ENCODE measurements at regions not wholly inside any gene's neighbourhood (a gene's known extent, or its start where the extent isn't known, plus 50 kb on each side); places are given as distances from the start of the nearest gene placed in this dataset.

DNA sequence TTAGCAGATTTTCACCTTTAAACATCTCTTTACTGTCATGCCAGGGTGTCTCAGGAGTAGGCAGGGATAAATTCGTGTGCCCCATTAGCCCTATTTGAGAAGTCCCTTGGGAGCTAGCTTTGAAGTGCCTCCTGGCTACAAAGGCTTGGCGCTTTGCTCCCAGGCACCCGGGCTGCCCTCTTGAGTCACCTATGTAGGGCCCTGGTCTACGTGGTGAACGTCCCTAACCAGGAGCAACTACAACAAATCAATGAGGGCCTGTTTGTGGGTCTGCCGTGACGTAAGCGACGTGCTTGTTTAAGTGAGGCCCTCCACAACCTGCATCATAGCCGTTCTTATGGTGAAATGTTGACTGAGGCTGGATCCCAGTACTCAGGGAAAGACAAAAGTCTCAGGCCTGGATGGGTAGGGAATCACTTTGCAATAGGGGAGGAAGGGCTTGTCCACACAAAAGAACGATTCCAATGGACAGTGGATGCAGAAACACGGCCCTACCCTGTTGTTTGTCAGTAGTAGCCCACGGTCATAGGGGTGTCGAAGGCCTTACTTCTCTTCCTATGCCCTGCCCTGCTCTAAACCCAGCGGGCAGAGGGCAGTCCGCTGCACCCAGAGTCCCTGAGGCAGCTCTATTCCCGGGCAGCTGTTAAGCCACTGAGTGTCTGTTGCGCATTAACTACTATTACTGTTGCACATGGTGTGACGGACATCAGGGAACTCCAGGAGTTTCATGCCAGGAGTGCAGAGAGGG lies 93.9 kb downstream of the INHBB start:
- Histone ChIP-seq H3K4me3 (ENCODE audit: low read depth, low read length) (no peak overlapping the region), H3K27me3 (ENCODE audit: control insufficient read depth, insufficient read depth, low read length) (peaks cover 88% of the 10 kb centered on the region), H3K27ac (ENCODE audit: low read depth, low read length) (no peak overlapping the region), H3K9me3 (ENCODE audit: control insufficient read depth, insufficient read depth, low read length) (peaks cover 6% of the 10 kb centered on the region; the same call in 1 of the 2 replicates)
- no peak for DNase-seq (ENCODE audit: low read depth, low spot score)
- CTCF ChIA-PET, result interaction anchor here (0.6 kb wide), 1 partner anchor 92 kb away, joined by 5 read pairs; no protein-coding TSS in a partner anchor
- TF ChIP-seq, protein P1, sequence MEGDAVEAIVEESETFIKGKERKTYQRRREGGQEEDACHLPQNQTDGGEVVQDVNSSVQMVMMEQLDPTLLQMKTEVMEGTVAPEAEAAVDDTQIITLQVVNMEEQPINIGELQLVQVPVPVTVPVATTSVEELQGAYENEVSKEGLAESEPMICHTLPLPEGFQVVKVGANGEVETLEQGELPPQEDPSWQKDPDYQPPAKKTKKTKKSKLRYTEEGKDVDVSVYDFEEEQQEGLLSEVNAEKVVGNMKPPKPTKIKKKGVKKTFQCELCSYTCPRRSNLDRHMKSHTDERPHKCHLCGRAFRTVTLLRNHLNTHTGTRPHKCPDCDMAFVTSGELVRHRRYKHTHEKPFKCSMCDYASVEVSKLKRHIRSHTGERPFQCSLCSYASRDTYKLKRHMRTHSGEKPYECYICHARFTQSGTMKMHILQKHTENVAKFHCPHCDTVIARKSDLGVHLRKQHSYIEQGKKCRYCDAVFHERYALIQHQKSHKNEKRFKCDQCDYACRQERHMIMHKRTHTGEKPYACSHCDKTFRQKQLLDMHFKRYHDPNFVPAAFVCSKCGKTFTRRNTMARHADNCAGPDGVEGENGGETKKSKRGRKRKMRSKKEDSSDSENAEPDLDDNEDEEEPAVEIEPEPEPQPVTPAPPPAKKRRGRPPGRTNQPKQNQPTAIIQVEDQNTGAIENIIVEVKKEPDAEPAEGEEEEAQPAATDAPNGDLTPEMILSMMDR (IDR thresholded peaks at IDR 0.05; ENCODE audit: low read depth, low read length), result no peak
- POLR2A ChIA-PET, result no interaction called here

DNA sequence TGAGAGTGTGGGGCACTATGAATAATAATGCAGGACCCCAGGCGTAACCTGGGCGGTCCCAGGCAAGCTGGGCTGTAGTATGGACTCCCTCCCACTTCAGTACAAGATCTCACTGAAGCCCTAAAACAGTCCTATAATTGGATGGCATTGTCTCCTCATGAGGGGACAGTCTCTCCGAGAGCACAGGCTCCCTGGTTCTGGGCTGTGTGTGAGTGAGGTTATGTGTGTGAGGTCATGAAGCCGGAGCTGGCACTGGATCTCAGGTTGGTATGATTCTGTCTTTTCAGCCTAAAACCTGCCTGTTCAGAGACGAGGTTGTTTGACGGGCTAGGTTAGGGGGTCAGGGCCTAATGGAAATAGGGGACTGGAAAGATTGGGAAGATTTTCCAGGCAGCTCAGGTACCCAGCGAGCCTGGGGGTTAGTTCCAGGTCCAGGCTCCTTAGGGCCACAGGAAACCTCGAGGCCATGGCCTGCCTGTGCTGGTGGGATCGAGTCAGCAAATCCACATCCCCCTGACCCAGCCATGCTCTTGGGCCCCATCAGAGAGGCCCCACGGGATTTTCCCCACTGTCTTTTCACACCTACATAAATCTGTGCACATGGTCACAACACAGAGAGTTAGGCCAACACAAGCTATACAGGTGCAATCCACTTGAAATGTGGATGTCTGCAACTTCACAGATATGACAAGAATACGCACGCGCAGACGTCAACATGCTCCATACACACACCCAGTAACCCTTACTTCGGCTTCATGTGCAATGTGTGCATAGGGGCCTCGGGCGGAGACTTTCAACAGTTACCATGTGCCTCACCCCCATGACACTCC lies 94.8 kb downstream of the INHBB start:
- ChIA-PET CTCF (no interaction called here), POLR2A (no interaction called here)
- Histone ChIP-seq H3K27me3 (ENCODE audit: control insufficient read depth, insufficient read depth, low read length) (peaks cover 83% of the 10 kb centered on the region), H3K4me3 (ENCODE audit: low read depth, low read length) (no peak overlapping the region), H3K9me3 (ENCODE audit: control insufficient read depth, insufficient read depth, low read length) (peaks cover 6% of the 10 kb centered on the region; the same call in 1 of the 2 replicates), H3K27ac (ENCODE audit: low read depth, low read length) (no peak overlapping the region)
- TF ChIP-seq, protein P1 (IDR thresholded peaks at IDR 0.05; ENCODE audit: low read depth, low read length), result no peak
- DNase-seq (ENCODE audit: low read depth, low spot score), result no peak

DNA sequence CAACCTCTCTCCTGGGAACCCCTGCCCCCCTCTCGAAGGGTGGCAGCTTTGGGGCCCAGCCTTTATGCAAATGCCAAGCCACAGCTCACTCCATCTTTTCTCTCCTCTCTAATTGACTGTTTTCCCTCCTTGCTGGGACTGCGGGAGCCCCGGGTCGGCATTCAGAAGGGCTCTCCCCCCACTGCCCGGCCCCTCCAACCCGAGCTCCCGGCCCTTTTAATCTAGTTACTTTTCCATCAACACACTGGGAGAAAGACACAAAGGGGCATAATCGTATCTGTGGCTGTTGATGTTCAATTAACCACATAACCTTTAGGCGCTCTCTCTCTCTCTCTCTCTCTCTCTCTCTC lies 95.4 kb downstream of the INHBB start:
- Histone ChIP-seq H3K27me3 (ENCODE audit: control insufficient read depth, insufficient read depth, low read length) (peaks cover 80% of the 10 kb centered on the region), H3K9me3 (ENCODE audit: control insufficient read depth, insufficient read depth, low read length) (peaks cover 6% of the 10 kb centered on the region; the same call in 1 of the 2 replicates), H3K27ac (ENCODE audit: low read depth, low read length) (no peak overlapping the region), H3K4me3 (ENCODE audit: low read depth, low read length) (no peak overlapping the region)
- ChIA-PET POLR2A (no interaction called here), CTCF (no interaction called here)
- TF ChIP-seq, protein P1 (IDR thresholded peaks at IDR 0.05; ENCODE audit: low read depth, low read length), result no peak
- DNase-seq (ENCODE audit: low read depth, low spot score), result no peak

DNA sequence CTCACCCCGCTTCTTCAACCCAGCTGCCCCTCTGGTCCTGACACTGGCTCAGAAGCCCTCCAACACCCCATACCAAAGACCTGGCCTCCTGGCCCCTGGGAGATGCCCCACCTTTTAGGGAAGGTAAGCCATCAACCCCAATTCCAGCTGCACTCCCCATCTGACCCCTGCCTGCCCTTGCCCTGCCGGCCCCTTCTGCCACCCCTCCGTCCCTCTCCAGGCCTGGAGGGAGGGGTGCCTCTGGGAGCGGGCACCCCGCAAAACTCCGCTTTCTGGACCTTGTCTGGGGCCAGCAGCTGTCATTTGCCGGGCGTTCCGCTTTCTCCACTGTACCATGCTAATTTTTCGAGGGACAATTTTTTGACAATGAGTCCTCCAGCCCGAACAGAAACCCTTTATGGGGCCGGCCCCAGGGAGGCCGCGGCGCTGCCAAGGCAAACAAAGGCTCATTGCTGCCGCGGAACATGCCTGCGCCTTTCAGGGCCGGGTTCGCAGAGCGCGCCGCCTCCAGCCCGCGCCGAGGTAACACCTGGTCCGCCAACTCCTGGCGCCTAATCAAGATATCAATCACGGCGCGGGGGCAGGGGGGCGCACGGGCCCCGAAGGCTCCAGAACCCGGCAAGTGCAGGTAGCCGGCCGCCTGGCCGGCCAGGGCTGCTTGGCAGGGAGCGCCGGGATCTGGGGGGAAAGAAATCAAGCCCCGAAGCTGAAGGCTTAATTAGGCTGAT lies 96.0 kb downstream of the INHBB start:
- no peak overlapping the region; the same call in 1 of the 2 replicates for H3K4me3 ChIP-seq (ENCODE audit: low read depth, low read length)
- H3K9me3 ChIP-seq (ENCODE audit: control insufficient read depth, insufficient read depth, low read length), result peaks cover 6% of the 10 kb centered on the region; the same call in 1 of the 2 replicates
- ChIA-PET POLR2A (no interaction called here), CTCF (no interaction called here)
- no peak overlapping the region for H3K27ac ChIP-seq (ENCODE audit: low read depth, low read length)
- TF ChIP-seq, protein P1 (IDR thresholded peaks at IDR 0.05; ENCODE audit: low read depth, low read length), result no peak
- DNase-seq (ENCODE audit: low read depth, low spot score), result no peak
- peaks cover 76% of the 10 kb centered on the region for H3K27me3 ChIP-seq (ENCODE audit: control insufficient read depth, insufficient read depth, low read length)

Measured in AG04450 (cell line).